ENCODE measurements at regions not wholly inside any gene's neighbourhood (a gene's known extent, or its start where the extent isn't known, plus 50 kb on each side); places are given as distances from the start of the nearest gene placed in this dataset.

- Histone ChIP-seq H3K36me3 (replicated peaks in 1 of 2) (no peaks in the 10 kb centered on the region), H3K27me3 (no peaks in the 10 kb centered on the region), H3K4me3 (no peak overlapping the region), H3K27ac (no peak overlapping the region), H3K9me3 (replicated peaks in 1 of 3) (no peaks in the 10 kb centered on the region), H3K4me1 (replicated peaks in 1 of 2) (no peaks in the 10 kb centered on the region)
- WGBS, 4 donors = 56 to 78% (median 69%) methylated on average over 3 of the region's 3 CpGs
- TF ChIP-seq, protein P1, sequence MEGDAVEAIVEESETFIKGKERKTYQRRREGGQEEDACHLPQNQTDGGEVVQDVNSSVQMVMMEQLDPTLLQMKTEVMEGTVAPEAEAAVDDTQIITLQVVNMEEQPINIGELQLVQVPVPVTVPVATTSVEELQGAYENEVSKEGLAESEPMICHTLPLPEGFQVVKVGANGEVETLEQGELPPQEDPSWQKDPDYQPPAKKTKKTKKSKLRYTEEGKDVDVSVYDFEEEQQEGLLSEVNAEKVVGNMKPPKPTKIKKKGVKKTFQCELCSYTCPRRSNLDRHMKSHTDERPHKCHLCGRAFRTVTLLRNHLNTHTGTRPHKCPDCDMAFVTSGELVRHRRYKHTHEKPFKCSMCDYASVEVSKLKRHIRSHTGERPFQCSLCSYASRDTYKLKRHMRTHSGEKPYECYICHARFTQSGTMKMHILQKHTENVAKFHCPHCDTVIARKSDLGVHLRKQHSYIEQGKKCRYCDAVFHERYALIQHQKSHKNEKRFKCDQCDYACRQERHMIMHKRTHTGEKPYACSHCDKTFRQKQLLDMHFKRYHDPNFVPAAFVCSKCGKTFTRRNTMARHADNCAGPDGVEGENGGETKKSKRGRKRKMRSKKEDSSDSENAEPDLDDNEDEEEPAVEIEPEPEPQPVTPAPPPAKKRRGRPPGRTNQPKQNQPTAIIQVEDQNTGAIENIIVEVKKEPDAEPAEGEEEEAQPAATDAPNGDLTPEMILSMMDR (IDR thresholded peaks at IDR 0.05) = no peak
- no peak for TF ChIP-seq POLR2A (IDR thresholded peaks at IDR 0.05)
- intact Hi-C loops (cut with DNase I) = no loop called here
- DNase-seq = no peak
Measured at GRCh38 chr7:97480772-97481390, 251.0 kb upstream of the TAC1 start.

DNA sequence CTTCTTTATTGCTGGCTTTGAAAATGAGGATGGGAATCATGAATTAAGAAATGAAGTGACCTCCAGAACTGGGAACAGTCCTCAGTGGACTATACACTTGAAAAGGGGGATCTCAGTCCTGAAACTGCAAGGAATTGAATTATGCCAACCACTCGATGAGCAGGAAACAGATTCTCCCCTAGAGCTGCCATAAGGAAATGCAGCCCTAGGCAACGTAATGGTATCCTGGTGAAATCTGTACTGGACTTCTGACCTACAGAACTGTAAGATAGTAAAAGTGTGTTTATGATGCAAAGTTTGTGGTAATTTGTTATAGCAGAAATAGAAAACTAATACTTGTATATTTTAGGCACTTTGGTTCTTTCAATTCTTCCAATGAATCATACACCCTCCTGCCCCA lies 236.4 kb upstream of the TAC1 start:
- Histone ChIP-seq H3K27ac (no peak overlapping the region), H3K27me3 (no peaks in the 10 kb centered on the region), H3K4me1 (replicated peaks in 1 of 2) (no peaks in the 10 kb centered on the region), H3K36me3 (replicated peaks in 1 of 2) (no peaks in the 10 kb centered on the region), H3K4me3 (no peak overlapping the region), H3K9me3 (replicated peaks in 1 of 3) (no peaks in the 10 kb centered on the region)
- TF ChIP-seq POLR2A (IDR thresholded peaks at IDR 0.05) = no peak
- TF ChIP-seq, protein P1 (IDR thresholded peaks at IDR 0.05) = no peak
- no peak for DNase-seq
- intact Hi-C loops (cut with DNase I) = loop anchor here (5.0 to 10.0 kb wide), 2 partner anchors 339 to 342 kb away; no protein-coding TSS in a partner anchor
- WGBS, 4 donors = 71 to 78% (median 75%) methylated on average over 2 of the region's 2 CpGs

GRCh38 chr7:97499204-97499603 lies 232.7 kb upstream of the TAC1 start:
- intact Hi-C loops (cut with DNase I) = loop anchor here (5.0 to 10.0 kb wide), 2 partner anchors 336 to 338 kb away; no protein-coding TSS in a partner anchor
- H3K27ac ChIP-seq = no peak overlapping the region
- H3K9me3 ChIP-seq (replicated peaks in 1 of 3) = no peaks in the 10 kb centered on the region
- no peak for TF ChIP-seq POLR2A (IDR thresholded peaks at IDR 0.05)
- TF ChIP-seq, protein P1 (IDR thresholded peaks at IDR 0.05) = peak; percentile 44 to 63 (median 62)
- H3K4me1 ChIP-seq (replicated peaks in 1 of 2) = no peaks in the 10 kb centered on the region
- no peak overlapping the region for H3K4me3 ChIP-seq
- H3K36me3 ChIP-seq (replicated peaks in 1 of 2) = no peaks in the 10 kb centered on the region
- peak; percentile 31 to 62 (median 57) for DNase-seq
- H3K27me3 ChIP-seq = no peaks in the 10 kb centered on the region
- WGBS, 4 donors = 36 to 78% (median 46%) methylated on average over 1 of the region's 1 CpG

DNA sequence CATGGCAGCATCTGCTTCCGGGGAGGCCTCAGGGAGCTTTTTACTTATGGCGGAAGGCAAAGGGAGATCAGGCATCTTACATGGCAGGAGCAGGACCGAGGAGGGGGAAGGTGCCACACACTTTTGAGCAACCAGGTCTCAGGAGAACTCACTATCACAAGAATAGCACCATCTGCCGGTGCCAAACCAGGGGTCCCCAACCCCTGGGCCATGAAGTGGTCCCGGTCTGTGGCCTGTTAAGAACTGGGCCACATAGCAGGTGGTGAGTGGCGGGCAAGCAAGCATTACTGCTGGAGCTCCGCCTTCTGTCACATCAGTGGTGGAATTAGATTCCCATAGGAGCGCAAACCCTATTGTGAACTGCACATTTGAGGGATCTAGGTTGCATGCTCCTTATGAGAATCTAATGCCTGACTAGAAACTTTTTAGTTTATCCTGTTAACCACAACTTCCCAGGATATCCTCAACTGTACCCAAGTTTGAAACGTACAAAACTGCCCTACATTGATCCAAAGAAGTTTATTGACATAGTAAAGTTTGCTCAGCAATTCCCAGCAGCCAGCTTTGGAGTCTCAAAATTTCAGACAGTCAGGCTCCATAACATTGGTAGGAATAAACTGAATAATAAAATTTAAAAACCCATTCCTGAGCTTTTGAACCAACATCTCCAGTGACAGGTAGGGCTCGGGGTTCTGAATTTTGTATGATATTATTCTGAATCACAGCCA lies 228.4 kb upstream of the TAC1 start:
- Histone ChIP-seq H3K27ac (no peak overlapping the region), H3K27me3 (no peaks in the 10 kb centered on the region), H3K4me3 (no peak overlapping the region), H3K36me3 (replicated peaks in 1 of 2) (no peaks in the 10 kb centered on the region), H3K4me1 (replicated peaks in 1 of 2) (no peaks in the 10 kb centered on the region), H3K9me3 (replicated peaks in 1 of 3) (no peaks in the 10 kb centered on the region)
- TF ChIP-seq, protein P1 (IDR thresholded peaks at IDR 0.05) = no peak
- TF ChIP-seq POLR2A (IDR thresholded peaks at IDR 0.05) = no peak
- 84 to 92% (median 89%) methylated on average over 9 to 10 of the region's 10 CpGs for WGBS, 4 donors
- intact Hi-C loops (cut with DNase I) = loop anchor here in 1 of 2 donors (10.0 kb wide), 1 partner anchor 511 kb away; no protein-coding TSS in a partner anchor
- DNase-seq = no peak

Measured in adrenal gland (tissue), 9 donors.